Transverse colon (tissue), 4 donors: ENCODE measurements at regions not wholly inside any gene's neighbourhood (a gene's known extent, or its start where the extent isn't known, plus 50 kb on each side); places are given as distances from the start of the nearest gene placed in this dataset.

Experiments
- DNase-seq: peaks from one replicate; pipeline ENCODE4 v3.0.0-alpha.2; 2019
- H3K27ac ChIP-seq, 4 donors: fragments of 200-600 bp; sonication (generic); 2 replicates each; pipeline ENCODE4 v1.5.1; 2016 to 2018; ENCODE audit warnings: inconsistent platforms in 4 of 4
- H3K27me3 ChIP-seq: fragments of 200-600 bp; sonication (generic); 2 replicates; pipeline ENCODE4 v1.5.1; 2017; ENCODE audit warnings: inconsistent platforms
- H3K36me3 ChIP-seq, 4 donors: fragments of 200-600 bp; sonication (generic); 2 replicates each; pipeline ENCODE4 v1.5.1; 2017 to 2019; ENCODE audit warnings: inconsistent platforms in 4 of 4
- H3K4me1 ChIP-seq, 4 donors: fragments of 200-600 bp; sonication (generic); 2 replicates each; pipeline ENCODE4 v1.5.1; 2017 to 2020; ENCODE audit warnings: inconsistent platforms in 4 of 4
- H3K4me3 ChIP-seq, 4 donors: fragments of 200-600 bp; sonication (generic); 1 replicate in 1 of 4; 2 replicates in 3 of 4; pipeline versions ENCODE4 v1.5.1 to v1.6.1; 2017 to 2019; ENCODE audit warnings: inconsistent platforms in 4 of 4
- H3K9me3 ChIP-seq, 2 donors: fragments of 200-600 bp; sonication (generic); 2 replicates each; pipeline ENCODE4 v1.5.1; 2017 to 2019; ENCODE audit warnings: inconsistent platforms in 2 of 2
- EP300 ChIP-seq: sonication (generic); formaldehyde crosslinking; IDR thresholded peaks from one replicate; pipeline ENCODE4 v1.6.1; 2017; ENCODE audit warnings: antibody characterized with exemption, low read depth
- POLR2A ChIP-seq: fragments of 450-650 bp; IDR thresholded peaks from one replicate; pipeline ENCODE4 v1.6.1; 2016; ENCODE audit warnings: antibody characterized with exemption, mild to moderate bottlenecking, moderate library complexity
- POLR2AphosphoS5 ChIP-seq, 3 donors: sonication (generic); formaldehyde crosslinking; IDR thresholded peaks; one replicate each; pipeline ENCODE4 v1.6.1; 2016; ENCODE audit warnings: antibody characterized with exemption in 3 of 3
- WGBS, 2 donors: methylation state at CpG; one replicate each; pipeline ENCODE4 v1.1.5; 2018; ENCODE audit warnings: low coverage in 1 of 2; 5-methylcytosine and 5-hydroxymethylcytosine counted together
- in situ Hi-C, 4 donors: fragments of 200-750 bp; cut with MboI; loops; one replicate each; pipeline versions ENCODE4 v1.15.0 to v1.15.1; 2017; ENCODE audit warnings: low sequenced_read_pairs in 3 of 4, low pct_ligation_motif_present in 1 of 4, low pct_unique_long_range_greater_than_20kb in 1 of 4
- intact Hi-C: fragments of 100-400 bp; cut with DNase I; formaldehyde crosslinking; loops from one replicate; pipeline ENCODE4 v1.15.1; 2023; ENCODE audit warnings: low total_unique reads
- TF ChIP-seq, protein P1 (sequence below), 5 experiments: fragments of 200-600 bp in 3 of 5; fragments of 450-650 bp in 2 of 5; sonication (generic) in 3 of 5; IDR thresholded peaks; 1 replicate in 2 of 5; 2 replicates in 3 of 5; pipeline ENCODE4 v1.5.1; 2016 to 2017; ENCODE audit warnings: antibody characterized with exemption in 5 of 5, inconsistent platforms in 3 of 5, mild to moderate bottlenecking in 2 of 5, moderate library complexity in 1 of 5

GRCh38 chr2:17334300-17334699 lies 183.9 kb downstream of the RAD51AP2 start:
- TF ChIP-seq, protein P1, sequence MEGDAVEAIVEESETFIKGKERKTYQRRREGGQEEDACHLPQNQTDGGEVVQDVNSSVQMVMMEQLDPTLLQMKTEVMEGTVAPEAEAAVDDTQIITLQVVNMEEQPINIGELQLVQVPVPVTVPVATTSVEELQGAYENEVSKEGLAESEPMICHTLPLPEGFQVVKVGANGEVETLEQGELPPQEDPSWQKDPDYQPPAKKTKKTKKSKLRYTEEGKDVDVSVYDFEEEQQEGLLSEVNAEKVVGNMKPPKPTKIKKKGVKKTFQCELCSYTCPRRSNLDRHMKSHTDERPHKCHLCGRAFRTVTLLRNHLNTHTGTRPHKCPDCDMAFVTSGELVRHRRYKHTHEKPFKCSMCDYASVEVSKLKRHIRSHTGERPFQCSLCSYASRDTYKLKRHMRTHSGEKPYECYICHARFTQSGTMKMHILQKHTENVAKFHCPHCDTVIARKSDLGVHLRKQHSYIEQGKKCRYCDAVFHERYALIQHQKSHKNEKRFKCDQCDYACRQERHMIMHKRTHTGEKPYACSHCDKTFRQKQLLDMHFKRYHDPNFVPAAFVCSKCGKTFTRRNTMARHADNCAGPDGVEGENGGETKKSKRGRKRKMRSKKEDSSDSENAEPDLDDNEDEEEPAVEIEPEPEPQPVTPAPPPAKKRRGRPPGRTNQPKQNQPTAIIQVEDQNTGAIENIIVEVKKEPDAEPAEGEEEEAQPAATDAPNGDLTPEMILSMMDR (IDR thresholded peaks at IDR 0.05), result no peak
- TF ChIP-seq POLR2A (no peak), EP300 (no peak), POLR2AphosphoS5 (IDR thresholded peaks at IDR 0.05) (no peak)
- H3K27me3 ChIP-seq, result no peaks in the 10 kb centered on the region
- no peak for DNase-seq
- H3K36me3 ChIP-seq, result no peaks in the 10 kb centered on the region
- H3K9me3 ChIP-seq, result no peaks in the 10 kb centered on the region
- no peak overlapping the region for H3K4me3 ChIP-seq
- intact Hi-C loops, result no loop called here
- H3K27ac ChIP-seq, result no peak overlapping the region
- no peaks in the 10 kb centered on the region for H3K4me1 ChIP-seq
- in situ Hi-C loops, result no loop called here

- in situ Hi-C loops, result no loop called here
- intact Hi-C loops, result no loop called here
- DNase-seq, result no peak
- Histone ChIP-seq H3K36me3 (no peaks in the 10 kb centered on the region), H3K4me3 (no peak overlapping the region), H3K9me3 (no peaks in the 10 kb centered on the region), H3K4me1 (no peaks in the 10 kb centered on the region), H3K27me3 (no peaks in the 10 kb centered on the region), H3K27ac (no peak overlapping the region)
- TF ChIP-seq, protein P1 (IDR thresholded peaks at IDR 0.05), result no peak
- TF ChIP-seq POLR2AphosphoS5 (IDR thresholded peaks at IDR 0.05) (no peak), EP300 (no peak), POLR2A (no peak)
- WGBS, 2 donors, result 79% methylated on average over 1 of the region's 1 CpG; no CpG with 5 or more reads in 1 of the 2 donors
These were observed 186.6 kb downstream of the RAD51AP2 start for GRCh38 chr2:17331636-17332035.

DNA sequence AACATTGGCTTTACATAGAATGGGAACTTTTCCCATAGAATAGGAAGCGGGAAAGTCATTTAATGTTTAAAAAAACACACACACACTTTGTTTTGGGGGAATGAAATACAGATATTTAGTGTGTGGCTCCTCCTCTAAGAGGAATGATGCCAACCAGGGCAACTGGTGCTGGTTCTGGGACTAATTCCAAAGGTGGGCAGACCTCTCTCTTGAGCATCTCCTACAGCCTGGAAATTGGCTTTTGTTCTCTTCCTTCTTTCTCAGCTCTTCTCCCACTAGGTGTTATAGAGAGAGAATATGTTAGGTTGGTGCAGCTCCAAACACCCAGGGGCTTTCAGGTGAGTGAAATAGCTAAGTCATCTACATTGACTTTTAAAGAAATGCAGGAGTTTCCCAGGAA lies 190.1 kb downstream of the RAD51AP2 start:
- H3K36me3 ChIP-seq, result no peaks in the 10 kb centered on the region
- 76 to 90% methylated on average over 1 of the region's 1 CpG for WGBS, 2 donors
- TF ChIP-seq, protein P1 (IDR thresholded peaks at IDR 0.05), result no peak
- no peak for TF ChIP-seq POLR2AphosphoS5 (IDR thresholded peaks at IDR 0.05)
- TF ChIP-seq POLR2A, result no peak
- no peak for TF ChIP-seq EP300
- no peak overlapping the region for H3K27ac ChIP-seq
- in situ Hi-C loops (no loop called here), intact Hi-C loops (no loop called here)
- H3K4me3 ChIP-seq, result no peak overlapping the region
- H3K4me1 ChIP-seq, result no peaks in the 10 kb centered on the region
- H3K9me3 ChIP-seq, result no peaks in the 10 kb centered on the region
- no peaks in the 10 kb centered on the region for H3K27me3 ChIP-seq
- DNase-seq, result no peak

DNA sequence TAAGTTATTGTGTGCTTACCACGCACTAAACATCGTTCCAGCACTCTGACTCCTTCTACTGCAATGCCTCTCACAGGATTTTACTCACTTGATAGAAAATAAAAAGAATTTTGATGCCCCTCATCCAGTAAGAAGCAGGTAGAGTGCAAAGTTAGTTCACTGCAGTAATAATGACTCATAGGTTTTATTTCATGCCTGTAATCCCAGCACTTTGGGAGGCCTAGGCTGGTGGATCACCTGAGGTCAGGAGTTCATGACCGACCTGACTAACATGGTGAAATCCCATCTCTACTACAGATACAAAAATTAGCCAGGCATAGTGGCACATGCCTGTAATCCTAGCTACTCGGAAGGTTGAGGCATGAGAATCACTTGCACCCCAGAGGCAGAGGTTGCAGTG lies 190.6 kb downstream of the RAD51AP2 start:
- H3K27me3 ChIP-seq, result no peaks in the 10 kb centered on the region
- intact Hi-C loops, result no loop called here

More for the DNA sequence above, 190.6 kb downstream of the RAD51AP2 start:
- no peak overlapping the region for H3K4me3 ChIP-seq
- DNase-seq, result no peak
- H3K9me3 ChIP-seq, result no peaks in the 10 kb centered on the region
- in situ Hi-C loops, result no loop called here
- 69 to 91% methylated on average over 2 to 4 of the region's 4 CpGs for WGBS, 2 donors
- TF ChIP-seq POLR2AphosphoS5 (IDR thresholded peaks at IDR 0.05) (no peak), EP300 (no peak), POLR2A (no peak)
- TF ChIP-seq, protein P1 (IDR thresholded peaks at IDR 0.05), result no peak
- H3K4me1 ChIP-seq, result no peaks in the 10 kb centered on the region
- no peaks in the 10 kb centered on the region for H3K36me3 ChIP-seq
- H3K27ac ChIP-seq, result no peak overlapping the region
